Parathyroid adenoma (tissue), 2 donors: ENCODE measurements at regions not wholly inside any gene's neighbourhood (a gene's known extent, or its start where the extent isn't known, plus 50 kb on each side); places are given as distances from the start of the nearest gene placed in this dataset.

Experiments
- H2AFZ ChIP-seq: fragments of 300-600 bp; sonication (generic); one replicate; pipeline ENCODE4 v1.7.0; 2017; ENCODE audit warnings: antibody characterized with exemption, mild to moderate bottlenecking
- H3K27ac ChIP-seq: fragments of 300-600 bp; sonication (generic); one replicate; pipeline ENCODE4 v1.7.0; 2017
- H3K27me3 ChIP-seq: fragments of 300-600 bp; sonication (generic); one replicate; pipeline ENCODE4 v1.7.0; 2017; ENCODE audit warnings: low read length; ENCODE audit not compliant: control insufficient read depth, insufficient read depth
- H3K36me3 ChIP-seq: fragments of 300-600 bp; sonication (generic); one replicate; pipeline ENCODE4 v1.7.0; 2017; ENCODE audit warnings: low read length; ENCODE audit not compliant: control insufficient read depth, insufficient read depth
- H3K4me1 ChIP-seq: fragments of 300-600 bp; sonication (generic); one replicate; pipeline ENCODE4 v1.7.0; 2017; ENCODE audit warnings: control low read depth
- H3K4me2 ChIP-seq: fragments of 300-600 bp; sonication (generic); one replicate; pipeline ENCODE4 v1.7.0; 2017; ENCODE audit warnings: low read length
- H3K4me3 ChIP-seq: fragments of 300-600 bp; sonication (generic); one replicate; pipeline ENCODE4 v1.7.0; 2017; ENCODE audit warnings: low read depth, low read length
- H3K79me2 ChIP-seq: fragments of 300-600 bp; sonication (generic); one replicate; pipeline ENCODE4 v1.7.0; 2017; ENCODE audit warnings: control low read depth
- H3K9ac ChIP-seq: fragments of 300-600 bp; sonication (generic); one replicate; pipeline ENCODE4 v1.7.0; 2017; ENCODE audit warnings: mild to moderate bottlenecking
- H3K9me3 ChIP-seq: fragments of 300-600 bp; sonication (generic); one replicate; pipeline ENCODE4 v1.7.0; 2017; ENCODE audit warnings: low read length; ENCODE audit not compliant: control insufficient read depth
- CTCF ChIP-seq: fragments of 300-600 bp; sonication (generic); IDR thresholded peaks from one replicate; pipeline ENCODE4 v1.7.0; 2017; ENCODE audit warnings: antibody characterized with exemption, mild to moderate bottlenecking
- donor health status: primary hyperparathyroidism.

DNA sequence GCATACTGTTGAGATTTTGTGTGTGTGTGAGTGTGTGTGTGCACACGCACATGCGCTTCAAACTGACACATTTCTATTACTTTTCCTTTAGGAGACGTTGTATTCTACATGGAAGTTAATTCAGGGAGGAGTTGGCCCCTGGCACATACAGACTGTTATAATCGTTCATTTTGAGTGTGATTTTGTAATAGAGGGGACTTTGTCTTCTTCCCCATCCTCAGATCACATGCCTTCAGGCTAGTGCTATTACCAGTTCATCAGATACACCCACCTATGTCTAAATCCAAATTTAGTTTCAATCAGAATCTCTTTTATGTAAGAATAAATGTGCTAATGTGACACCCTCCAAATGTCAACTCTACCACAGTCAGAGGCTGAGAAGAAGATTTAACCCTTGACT is 90.2 kb downstream of the FBXO4 start:
- Histone ChIP-seq H3K79me2 (no peaks in the 10 kb centered on the region), H2AFZ (no peak overlapping the region), H3K4me3 (no peak overlapping the region), H3K9me3 (no peaks in the 10 kb centered on the region), H3K4me1 (no peaks in the 10 kb centered on the region), H3K9ac (no peak overlapping the region), H3K27ac (no peak overlapping the region), H3K27me3 (no peaks in the 10 kb centered on the region), H3K36me3 (no peaks in the 10 kb centered on the region), H3K4me2 (no peak overlapping the region)
- no peak for TF ChIP-seq CTCF

- H3K27me3 ChIP-seq, result no peaks in the 10 kb centered on the region
- no peak overlapping the region for H3K4me3 ChIP-seq
- no peak overlapping the region for H3K4me2 ChIP-seq
- no peaks in the 10 kb centered on the region for H3K4me1 ChIP-seq
- no peak overlapping the region for H3K9ac ChIP-seq
- no peak overlapping the region for H3K27ac ChIP-seq
- H3K36me3 ChIP-seq, result no peaks in the 10 kb centered on the region
- H3K9me3 ChIP-seq, result no peaks in the 10 kb centered on the region
- H2AFZ ChIP-seq, result no peak overlapping the region
- no peaks in the 10 kb centered on the region for H3K79me2 ChIP-seq
- no peak for TF ChIP-seq CTCF
These were observed 90.6 kb downstream of the FBXO4 start for GRCh38 chr5:42015681-42016080.

DNA sequence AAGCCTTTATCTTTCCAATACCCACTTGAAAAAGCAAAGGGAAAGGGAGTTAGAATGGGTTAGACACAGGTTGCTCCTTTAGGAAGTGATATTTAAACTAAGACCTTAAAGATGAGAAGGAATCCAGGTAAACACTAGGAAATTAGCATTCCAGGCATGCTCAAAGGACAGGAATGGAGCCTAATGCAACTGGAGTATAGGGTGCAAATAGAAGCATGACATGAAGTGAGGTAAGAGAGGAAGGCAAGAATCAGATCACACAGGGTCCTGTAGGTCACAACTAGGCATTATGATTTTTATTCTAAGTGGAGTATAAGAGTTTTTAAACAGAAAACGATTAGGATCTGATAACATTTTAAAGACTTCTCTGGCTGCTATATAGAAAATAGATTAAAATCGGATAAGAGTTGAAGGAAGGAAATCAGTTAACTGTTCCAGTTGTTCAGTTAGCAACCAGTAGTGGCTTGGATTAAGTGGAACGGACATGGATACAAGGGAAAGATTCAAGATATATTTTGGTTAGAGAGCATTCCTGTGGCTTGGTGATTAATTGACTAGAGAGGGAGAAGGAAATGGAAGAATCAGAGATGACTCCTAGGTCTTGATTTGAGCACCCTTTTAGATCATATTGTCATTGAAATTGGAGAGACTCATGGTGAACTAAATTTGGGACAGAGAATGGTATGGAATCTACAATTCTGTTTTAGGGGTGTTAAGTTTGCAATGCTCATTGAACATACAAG is 95.9 kb downstream of the FBXO4 start:
- no peaks in the 10 kb centered on the region for H3K27me3 ChIP-seq
- no peak overlapping the region for H3K4me3 ChIP-seq
- H3K27ac ChIP-seq, result no peak overlapping the region
- no peak overlapping the region for H2AFZ ChIP-seq
- H3K9me3 ChIP-seq, result no peaks in the 10 kb centered on the region
- TF ChIP-seq CTCF, result no peak
- no peaks in the 10 kb centered on the region for H3K36me3 ChIP-seq
- H3K9ac ChIP-seq, result no peak overlapping the region
- H3K4me1 ChIP-seq, result no peaks in the 10 kb centered on the region
- no peak overlapping the region for H3K4me2 ChIP-seq
- H3K79me2 ChIP-seq, result no peaks in the 10 kb centered on the region

DNA sequence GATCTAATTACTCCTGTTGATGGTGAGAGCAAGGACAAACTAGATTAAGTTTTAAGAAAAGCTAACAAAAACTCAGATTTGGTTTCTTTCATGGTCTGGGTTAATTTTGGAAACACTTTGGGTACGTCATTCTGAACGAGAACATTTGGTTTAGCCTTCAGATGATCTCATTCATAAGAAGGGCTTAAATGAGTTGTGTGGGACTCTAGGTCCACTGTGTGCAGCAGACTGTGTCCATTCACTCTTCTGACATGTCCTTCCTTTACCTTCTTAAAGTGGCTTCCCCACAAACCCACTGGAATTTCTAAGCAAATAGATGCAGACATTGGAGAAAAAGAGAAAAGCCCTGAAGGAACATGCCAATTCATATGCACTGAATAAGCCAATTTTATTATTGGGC is 96.8 kb downstream of the FBXO4 start:
- Histone ChIP-seq H3K4me2 (no peak overlapping the region), H3K4me3 (no peak overlapping the region), H3K4me1 (no peaks in the 10 kb centered on the region), H3K27me3 (no peaks in the 10 kb centered on the region), H3K36me3 (no peaks in the 10 kb centered on the region), H2AFZ (no peak overlapping the region), H3K79me2 (no peaks in the 10 kb centered on the region), H3K9me3 (no peaks in the 10 kb centered on the region), H3K27ac (no peak overlapping the region), H3K9ac (no peak overlapping the region)
- no peak for TF ChIP-seq CTCF

- Histone ChIP-seq H3K9ac (no peak overlapping the region), H3K9me3 (no peaks in the 10 kb centered on the region), H3K36me3 (no peaks in the 10 kb centered on the region), H3K4me2 (no peak overlapping the region), H2AFZ (no peak overlapping the region), H3K79me2 (no peaks in the 10 kb centered on the region), H3K4me1 (no peaks in the 10 kb centered on the region), H3K27ac (no peak overlapping the region), H3K4me3 (no peak overlapping the region), H3K27me3 (no peaks in the 10 kb centered on the region)
- TF ChIP-seq CTCF, result no peak
These were observed 97.4 kb downstream of the FBXO4 start for GRCh38 chr5:42022383-42022972.
